ENCODE measurements at regions not wholly inside any gene's neighbourhood (a gene's known extent, or its start where the extent isn't known, plus 50 kb on each side); places are given as distances from the start of the nearest gene placed in this dataset.

DNA sequence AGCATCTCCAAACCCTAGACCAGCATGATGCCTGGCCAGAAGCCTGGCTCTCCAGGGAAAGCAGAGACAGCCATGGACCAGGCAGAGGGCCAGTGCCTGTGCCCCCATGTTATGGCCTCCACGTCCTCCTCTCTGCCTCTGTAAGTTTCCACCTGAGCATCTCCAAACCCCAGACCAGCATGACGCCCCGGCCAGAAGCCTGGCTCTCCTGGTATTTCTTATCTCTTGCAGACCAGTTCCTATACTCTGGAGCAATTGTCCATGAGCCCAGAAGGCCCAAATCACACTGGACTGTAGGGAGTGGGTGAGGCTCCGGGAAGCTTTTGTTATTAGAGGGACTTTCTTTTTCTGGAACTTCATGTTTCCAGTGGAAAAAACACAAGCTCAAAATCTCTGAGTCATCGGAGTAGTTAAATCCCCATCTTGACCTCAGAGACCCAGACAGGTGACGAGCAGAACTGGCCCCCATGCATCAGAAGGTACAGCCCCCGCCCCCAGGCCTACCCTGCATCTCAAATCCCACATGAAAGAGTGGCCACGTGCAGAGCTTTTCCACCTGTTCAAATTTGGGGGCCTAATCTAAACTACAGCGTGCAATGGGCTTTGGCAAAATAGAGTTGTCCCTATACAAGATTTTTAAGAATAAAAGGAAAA, 110.2 kb upstream of the FOXQ1 start:
- DNase-seq (ENCODE audit: low read depth in 2 of 2) = no peak

DNA sequence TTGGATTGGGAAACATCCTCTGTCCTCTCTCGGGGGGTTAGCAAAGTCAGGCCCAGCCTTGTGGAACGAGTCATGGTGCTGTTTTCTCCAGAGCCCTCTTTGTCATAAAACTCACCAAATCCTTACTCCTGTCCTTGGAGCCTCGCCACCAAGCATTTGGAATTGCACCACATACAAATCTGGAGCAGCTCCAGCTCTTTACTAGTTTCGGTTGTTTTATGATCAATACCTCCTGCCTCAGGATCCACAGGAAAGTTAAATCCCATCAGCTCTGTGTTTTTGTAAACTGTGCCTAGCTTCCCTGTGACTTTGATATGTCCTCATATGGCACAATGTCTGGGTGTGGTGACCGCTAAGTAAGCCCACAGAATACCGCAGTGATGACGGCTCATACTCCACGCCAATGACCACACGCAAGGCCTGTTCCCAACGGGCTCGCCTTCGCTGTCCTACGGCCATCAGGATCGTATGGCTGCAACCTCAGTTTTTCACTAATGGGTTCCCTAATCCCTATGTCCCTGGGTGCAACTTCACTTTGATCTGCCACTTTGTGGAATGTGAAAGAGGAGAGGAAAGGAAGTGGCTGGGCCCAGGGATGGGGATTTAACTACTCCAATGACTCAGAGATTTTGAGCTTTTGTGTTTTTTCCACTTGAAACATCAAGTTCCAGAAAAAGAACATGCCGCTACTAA, 111.3 kb upstream of the FOXQ1 start:
- no peak for DNase-seq (ENCODE audit: low read depth in 2 of 2)

DNA sequence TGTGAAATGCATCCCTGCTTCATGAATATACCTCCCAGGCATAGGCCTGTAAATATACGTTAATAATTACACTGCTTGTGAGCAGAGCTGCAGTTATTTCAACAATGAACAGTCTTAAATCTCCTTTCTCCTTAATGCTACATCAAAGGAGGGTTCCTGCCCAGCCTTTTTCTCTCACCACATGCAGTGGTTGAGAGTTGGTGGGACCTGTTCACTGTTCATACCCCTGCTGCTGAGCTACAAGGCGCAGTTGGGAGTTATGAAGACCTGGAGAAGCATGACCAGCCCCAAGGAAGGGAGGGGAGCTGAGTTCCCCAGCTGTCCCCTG, 111.9 kb upstream of the FOXQ1 start:
- DNase-seq (ENCODE audit: low read depth in 2 of 2) = no peak

DNA sequence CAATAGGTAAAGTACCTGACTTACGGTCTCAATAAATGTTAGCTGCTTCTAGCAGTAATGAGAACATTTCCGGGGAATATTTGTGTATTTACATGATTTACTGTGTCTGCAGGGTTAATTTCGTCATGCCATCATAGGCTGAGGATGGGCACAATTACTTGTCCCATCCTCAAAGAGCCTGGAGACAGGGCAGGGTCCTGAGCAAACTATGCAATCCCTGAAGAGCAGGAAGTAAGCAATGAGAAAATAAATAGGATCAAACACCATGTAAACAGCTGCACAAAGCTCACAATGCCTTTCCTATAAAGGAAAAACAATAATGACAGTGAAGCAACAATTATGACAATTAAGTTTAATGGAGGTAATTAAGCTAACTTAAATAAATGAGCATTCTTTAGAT, 114.6 kb upstream of the FOXQ1 start:
- DNase-seq (ENCODE audit: low read depth in 2 of 2) = no peak

GRCh38 chr6:1191141-1191630, 120.7 kb upstream of the FOXQ1 start:
- DNase-seq (ENCODE audit: low read depth in 2 of 2) = no peak

DNA sequence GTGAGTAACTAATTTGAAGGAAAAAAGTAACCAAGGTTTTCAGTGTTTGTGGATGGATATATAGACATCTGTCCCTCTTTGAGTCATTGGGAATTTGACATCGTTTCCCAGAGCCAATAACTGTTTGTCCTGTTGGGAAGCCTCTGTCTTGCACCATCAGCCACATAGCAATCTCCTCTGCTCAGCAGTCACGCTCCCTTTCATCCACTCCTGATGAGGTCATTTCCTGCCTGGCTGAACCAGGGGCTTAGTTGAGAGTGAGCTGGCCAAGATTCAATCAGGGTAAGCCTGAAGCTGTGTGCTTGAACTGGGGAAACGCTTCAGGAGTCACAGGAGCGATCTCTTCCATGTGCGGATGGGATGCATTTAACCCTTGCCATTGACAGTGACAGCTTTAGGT, 121.5 kb upstream of the FOXQ1 start:
- no peak for DNase-seq (ENCODE audit: low read depth in 2 of 2)

- no peak for DNase-seq (ENCODE audit: low read depth in 2 of 2)
Measured at GRCh38 chr6:1188199-1188598, 123.7 kb upstream of the FOXQ1 start.

DNA sequence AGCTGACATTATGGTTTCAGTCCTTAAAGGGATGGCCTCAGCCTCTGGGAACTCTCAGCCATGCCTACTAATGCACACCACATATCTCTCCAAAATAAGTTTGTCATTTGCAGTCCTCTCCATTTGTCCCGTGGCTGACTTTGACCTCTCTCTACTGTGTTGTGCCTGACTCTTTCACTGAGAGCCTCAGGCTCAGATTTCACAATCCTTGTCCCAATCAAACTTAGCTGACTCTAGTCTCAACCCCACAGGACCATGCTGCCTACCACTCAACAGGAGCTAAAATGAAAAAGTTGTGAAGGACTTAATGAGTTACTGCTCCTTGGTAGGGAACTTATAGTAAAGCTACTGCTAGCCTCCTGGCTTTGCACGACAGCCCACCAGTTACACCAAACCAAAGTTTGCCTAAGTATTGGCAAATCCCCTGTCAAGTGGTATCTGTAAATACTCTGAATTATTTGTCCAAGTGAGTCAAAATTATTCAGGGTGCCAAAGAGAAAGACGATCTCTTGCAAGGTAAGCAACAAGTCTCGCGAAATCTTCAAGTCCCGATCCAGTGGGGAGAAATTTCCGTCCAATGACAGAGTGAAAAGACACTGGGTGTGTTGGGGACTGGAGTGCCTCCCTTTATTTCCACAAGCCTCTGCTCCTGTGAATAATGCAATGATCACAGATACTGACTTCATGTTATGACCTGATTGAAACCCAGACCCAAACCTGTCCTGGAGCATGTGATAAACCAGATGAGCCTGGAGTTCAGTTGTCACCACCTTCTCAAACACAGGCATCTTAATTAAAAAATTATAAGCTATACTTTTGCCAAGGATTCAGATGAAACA, 124.4 kb upstream of the FOXQ1 start:
- no peak for DNase-seq (ENCODE audit: low read depth in 2 of 2)

GRCh38 chr6:1184318-1184717, 127.6 kb upstream of the FOXQ1 start:
- DNase-seq (ENCODE audit: low read depth in 2 of 2) = no peak

GRCh38 chr6:1182722-1183521, 129.0 kb upstream of the FOXQ1 start:
- DNase-seq (ENCODE audit: low read depth in 2 of 2) = no peak

DNA sequence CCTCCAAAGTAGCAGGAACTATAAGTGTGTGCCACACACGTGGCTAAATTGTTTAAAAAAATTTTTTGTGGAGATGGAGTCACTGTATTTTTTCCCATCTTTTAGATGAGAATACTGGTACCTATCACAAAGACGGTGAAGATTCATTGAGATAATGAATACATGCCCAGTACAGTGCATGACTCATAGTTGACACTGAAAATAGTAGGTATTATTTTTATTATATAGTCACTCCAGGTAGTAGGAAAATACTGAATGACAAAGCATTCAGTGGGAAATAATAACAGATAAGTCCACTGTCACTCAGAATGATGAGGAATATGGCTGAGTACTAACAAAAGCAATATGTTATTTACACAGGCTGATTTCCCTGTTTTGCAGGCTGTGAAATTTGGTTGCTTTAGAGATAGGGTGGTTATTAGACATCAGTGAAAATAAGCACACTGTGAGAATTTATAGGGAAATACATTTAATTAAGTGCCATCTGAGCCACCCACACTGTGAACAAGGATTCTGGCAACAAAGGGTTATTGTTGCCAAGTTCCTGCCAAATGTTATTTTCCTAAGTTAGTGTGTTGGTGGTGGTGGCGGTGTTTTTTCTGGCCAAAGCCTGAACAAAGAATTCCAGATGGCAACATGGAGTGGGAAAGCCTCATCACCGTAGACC, 129.8 kb upstream of the FOXQ1 start:
- DNase-seq (ENCODE audit: low read depth in 2 of 2) = no peak

GRCh38 chr6:1179571-1180459, 132.1 kb upstream of the FOXQ1 start:
- DNase-seq (ENCODE audit: low read depth in 2 of 2) = no peak

DNA sequence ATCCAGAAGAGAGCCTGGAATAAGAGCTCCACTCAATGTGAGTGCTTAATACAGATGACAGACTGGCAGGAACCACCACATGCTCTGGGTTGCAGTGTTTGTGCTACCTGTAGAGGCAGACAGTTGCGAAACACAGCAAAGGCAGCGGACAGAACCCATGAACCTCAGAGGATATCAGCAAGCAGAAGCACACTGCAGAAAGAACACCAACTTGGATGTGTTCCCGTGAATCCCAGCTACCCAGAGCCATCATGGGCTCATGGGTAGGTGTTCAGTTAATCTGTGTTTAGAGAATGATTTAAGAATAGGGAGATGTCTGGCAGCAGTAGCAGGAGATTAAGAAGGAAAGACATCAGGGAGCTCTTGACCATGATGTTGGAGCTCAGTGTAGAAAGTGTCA, 133.3 kb upstream of the FOXQ1 start:
- DNase-seq (ENCODE audit: low read depth in 2 of 2) = no peak

DNA sequence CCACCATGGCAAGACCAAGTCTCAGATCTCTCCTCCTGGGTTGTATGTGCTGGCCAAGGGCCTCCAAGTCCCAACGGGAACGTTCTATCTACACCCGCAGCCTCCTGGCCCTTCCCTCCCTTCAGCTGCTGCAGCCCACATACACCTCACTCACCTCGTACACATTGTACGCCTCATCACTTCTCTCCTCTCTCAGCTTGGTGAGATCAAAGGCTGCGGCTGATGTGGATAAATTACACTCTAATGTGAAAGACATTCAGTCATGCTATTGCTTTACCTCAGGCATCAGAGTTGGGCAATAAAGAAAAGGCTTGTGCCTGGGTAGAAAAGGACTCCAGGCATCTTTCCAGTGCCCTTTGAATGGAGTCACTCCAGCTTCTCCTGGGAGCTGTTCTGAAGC, 135.3 kb upstream of the FOXQ1 start:
- DNase-seq (ENCODE audit: low read depth in 2 of 2) = no peak

DNA sequence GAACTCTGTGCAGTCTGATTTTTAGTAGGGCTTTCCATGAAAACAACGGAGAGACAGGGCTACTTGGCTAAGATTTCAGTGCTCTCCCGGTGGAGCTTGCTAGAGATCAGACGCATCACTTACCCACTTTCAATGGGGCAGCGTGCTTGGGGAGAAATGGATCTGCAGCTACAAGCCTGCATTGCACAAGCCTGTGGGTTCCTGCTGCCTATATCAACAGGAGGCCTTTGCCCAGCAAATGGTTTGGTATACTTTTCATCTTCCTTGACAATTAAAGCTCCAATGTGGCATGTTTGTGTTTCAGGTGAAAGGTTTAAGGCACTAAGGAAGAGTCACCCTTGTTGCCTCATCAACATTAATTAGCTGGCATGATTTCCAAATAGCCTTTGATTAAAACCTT, 136.0 kb upstream of the FOXQ1 start:
- DNase-seq (ENCODE audit: low read depth in 2 of 2) = no peak

GRCh38 chr6:1170794-1171193, 141.1 kb upstream of the FOXQ1 start:
- no peak for DNase-seq (ENCODE audit: low read depth in 2 of 2)

GRCh38 chr6:1164600-1164999, 147.3 kb upstream of the FOXQ1 start:
- no peak for DNase-seq (ENCODE audit: low read depth in 2 of 2)

GRCh38 chr6:1163501-1163900, 148.4 kb upstream of the FOXQ1 start:
- DNase-seq (ENCODE audit: low read depth in 2 of 2) = no peak

GRCh38 chr6:1162367-1163275, 149.3 kb upstream of the FOXQ1 start:
- DNase-seq (ENCODE audit: low read depth in 2 of 2) = no peak

All from stimulated activated CD8-positive, alpha-beta memory T cell treated with anti-CD3 and anti-CD28 coated beads, Interleukin-7, amount 100 ng/mL, for 4 hours (primary cell).